Retinal pigment epithelial cell (primary cell): ENCODE measurements at regions not wholly inside any gene's neighbourhood (a gene's known extent, or its start where the extent isn't known, plus 50 kb on each side); places are given as distances from the start of the nearest gene placed in this dataset.

Source experiments
- DNase-seq: peaks from one replicate; pipeline ENCODE4 v3.0.0-alpha.2; 2010; ENCODE audit warnings: low read depth
- H3K4me3 ChIP-seq: 2 replicates; pipeline ENCODE4 v1.5.1; 2011; ENCODE audit warnings: mild to moderate bottlenecking, low read length, control low read depth, moderate library complexity
- TF ChIP-seq, protein P1 (sequence below): conservative IDR thresholded peaks from 2 replicates; pipeline ENCODE4 v1.5.1; 2011; ENCODE audit warnings: low read depth, low read length, control low read depth, inconsistent platforms

DNA sequence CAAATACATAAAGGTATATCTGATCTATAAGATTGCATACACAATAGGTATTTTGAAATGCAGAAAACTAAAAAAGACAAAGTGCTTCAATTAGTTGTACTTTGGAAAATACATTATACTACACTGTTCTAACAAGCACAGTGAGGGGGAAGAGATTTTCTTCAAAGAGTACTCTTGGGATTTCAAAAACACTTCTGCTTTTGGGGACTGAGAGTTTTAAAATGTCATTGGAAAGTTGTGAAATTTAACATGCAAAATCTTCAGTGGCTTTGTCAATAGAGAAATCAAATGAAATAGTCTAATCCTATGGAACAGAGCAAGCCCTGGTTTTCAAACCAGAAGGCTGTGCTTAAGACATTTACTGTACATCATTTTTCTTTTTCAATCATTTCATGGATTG lies 322.2 kb upstream of the SEMA6D start:
- H3K4me3 ChIP-seq = no peak overlapping the region
- no peak for DNase-seq
- TF ChIP-seq, protein P1, sequence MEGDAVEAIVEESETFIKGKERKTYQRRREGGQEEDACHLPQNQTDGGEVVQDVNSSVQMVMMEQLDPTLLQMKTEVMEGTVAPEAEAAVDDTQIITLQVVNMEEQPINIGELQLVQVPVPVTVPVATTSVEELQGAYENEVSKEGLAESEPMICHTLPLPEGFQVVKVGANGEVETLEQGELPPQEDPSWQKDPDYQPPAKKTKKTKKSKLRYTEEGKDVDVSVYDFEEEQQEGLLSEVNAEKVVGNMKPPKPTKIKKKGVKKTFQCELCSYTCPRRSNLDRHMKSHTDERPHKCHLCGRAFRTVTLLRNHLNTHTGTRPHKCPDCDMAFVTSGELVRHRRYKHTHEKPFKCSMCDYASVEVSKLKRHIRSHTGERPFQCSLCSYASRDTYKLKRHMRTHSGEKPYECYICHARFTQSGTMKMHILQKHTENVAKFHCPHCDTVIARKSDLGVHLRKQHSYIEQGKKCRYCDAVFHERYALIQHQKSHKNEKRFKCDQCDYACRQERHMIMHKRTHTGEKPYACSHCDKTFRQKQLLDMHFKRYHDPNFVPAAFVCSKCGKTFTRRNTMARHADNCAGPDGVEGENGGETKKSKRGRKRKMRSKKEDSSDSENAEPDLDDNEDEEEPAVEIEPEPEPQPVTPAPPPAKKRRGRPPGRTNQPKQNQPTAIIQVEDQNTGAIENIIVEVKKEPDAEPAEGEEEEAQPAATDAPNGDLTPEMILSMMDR = no peak

- TF ChIP-seq, protein P1 = no peak
- no peak overlapping the region for H3K4me3 ChIP-seq
- DNase-seq = no peak
Observed at GRCh38 chr15:47397655-47398054, 319.6 kb upstream of the SEMA6D start.

DNA sequence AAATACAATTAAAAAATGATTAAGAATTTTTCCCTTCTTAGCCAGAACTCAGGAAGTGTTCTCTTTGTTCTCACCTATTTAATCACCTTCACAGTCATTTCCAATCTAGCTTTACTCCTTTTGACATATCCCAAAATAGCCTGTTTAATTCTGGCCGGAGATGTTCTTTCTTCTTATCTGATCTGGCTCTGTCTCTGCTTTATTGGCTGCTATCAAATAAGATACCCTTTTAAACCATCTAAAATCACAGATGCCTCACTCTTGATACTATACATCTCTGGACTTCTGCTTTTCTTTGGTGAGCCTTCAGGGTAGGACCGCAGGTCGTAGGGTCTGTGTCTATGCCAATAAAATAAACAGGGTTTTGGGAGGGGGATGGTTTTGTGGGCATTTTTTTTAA lies 319.2 kb upstream of the SEMA6D start:
- TF ChIP-seq, protein P1 = no peak
- no peak overlapping the region for H3K4me3 ChIP-seq
- no peak for DNase-seq

DNA sequence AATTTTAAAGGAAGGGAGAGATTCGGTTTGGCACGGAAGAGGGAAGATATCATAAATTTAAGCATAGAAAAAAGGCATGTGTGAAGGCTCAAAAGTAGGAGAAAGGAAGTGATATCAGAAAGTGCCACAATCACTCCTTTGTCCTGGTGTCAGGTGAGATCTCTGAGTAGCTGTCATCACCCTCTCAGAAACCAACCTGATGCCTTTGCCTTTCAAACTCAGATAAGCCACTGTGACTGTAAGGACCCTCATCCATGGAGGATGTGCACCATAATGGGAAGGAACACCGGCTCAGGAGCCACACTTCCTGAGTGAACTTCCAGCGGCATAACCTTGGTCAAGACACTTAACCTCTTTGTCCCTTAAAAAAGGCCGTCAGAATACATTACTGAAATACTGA lies 318.7 kb upstream of the SEMA6D start:
- no peak overlapping the region for H3K4me3 ChIP-seq
- DNase-seq = no peak
- TF ChIP-seq, protein P1 = no peak

- DNase-seq = no peak
- TF ChIP-seq, protein P1 = no peak
- H3K4me3 ChIP-seq = no peak overlapping the region
Observed at GRCh38 chr15:47399100-47399499, 318.2 kb upstream of the SEMA6D start.

DNA sequence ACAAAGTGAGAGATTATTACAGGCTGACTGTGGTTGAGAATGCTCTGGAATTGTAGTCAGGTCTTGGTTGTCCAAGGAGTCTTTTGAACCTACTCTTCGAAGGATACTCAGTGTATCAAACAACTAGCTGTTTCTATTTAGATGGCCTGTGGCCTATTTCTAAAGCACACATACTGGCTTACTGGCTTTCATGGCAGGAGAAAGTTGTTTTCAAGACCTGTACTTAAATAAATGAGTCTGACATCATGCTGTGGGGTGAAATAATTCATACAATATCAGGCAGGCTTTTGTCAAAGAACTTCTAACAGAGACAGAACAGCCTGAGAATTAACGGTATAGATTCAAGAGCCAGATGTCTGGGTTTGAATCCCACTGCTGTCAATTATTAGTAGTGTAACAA lies 316.7 kb upstream of the SEMA6D start:
- no peak overlapping the region for H3K4me3 ChIP-seq
- TF ChIP-seq, protein P1 = no peak
- no peak for DNase-seq

GRCh38 chr15:47401427-47401826 lies 315.9 kb upstream of the SEMA6D start:
- TF ChIP-seq, protein P1 = no peak
- H3K4me3 ChIP-seq = no peak overlapping the region
- DNase-seq = no peak
